CD4-positive, alpha-beta T cell treated with Interferon alpha-2 for 1 hour (primary cell): ENCODE measurements at regions not wholly inside any gene's neighbourhood (a gene's known extent, or its start where the extent isn't known, plus 50 kb on each side); places are given as distances from the start of the nearest gene placed in this dataset.
A peak's percentile ranks its signal among the peaks of the same experiment; 100 is the strongest.
"Not testable (repeated sequence)": the region's sequence is repeated elsewhere in the genome, so short reads cannot be mapped to it uniquely, and the experiment has no call there.

Experiments
- DNase-seq, 2 donors: peaks; one replicate each; pipeline ENCODE4 v3.0.0-alpha.2; 2020 to 2022

DNA sequence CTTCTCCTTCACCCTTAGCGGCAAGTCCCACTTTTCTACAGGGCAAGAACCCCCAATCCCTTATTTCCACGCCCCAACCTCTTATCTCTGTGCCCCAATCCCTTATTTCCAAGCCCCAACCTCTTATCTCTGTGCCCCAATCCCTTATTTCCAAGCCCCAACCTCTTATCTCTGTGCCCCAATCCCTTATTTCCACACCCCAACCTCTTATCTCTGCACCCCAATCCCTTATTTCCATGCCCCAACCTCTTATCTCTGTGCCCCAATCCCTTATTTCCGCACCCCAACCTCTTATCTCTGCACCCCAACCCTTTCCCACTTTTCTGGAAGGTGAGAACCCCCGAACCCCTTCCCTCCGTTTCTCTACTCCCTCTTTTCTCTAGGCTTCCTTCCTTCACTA lies 116.1 kb upstream of the GJE1 start:
- not testable (repeated sequence) for DNase-seq

DNA sequence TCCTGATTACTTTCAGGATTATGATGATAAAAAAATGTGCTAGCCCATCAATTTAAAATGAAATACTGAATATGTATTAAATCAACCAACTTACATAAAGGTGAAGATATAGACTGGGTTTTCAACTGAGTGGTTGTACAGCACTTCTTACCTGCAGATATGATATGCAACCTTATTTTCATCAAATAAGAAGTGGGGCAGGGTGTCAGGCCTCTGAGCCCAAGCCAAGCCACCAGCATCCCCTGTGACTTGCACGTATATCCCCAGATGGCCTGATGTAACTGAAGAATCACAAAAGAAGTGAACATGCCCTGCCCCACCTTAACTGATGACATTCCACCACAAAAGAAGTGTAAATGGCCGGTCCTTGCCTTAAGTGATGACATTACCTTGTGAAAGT lies 117.3 kb upstream of the GJE1 start:
- not testable (repeated sequence) for DNase-seq

DNA sequence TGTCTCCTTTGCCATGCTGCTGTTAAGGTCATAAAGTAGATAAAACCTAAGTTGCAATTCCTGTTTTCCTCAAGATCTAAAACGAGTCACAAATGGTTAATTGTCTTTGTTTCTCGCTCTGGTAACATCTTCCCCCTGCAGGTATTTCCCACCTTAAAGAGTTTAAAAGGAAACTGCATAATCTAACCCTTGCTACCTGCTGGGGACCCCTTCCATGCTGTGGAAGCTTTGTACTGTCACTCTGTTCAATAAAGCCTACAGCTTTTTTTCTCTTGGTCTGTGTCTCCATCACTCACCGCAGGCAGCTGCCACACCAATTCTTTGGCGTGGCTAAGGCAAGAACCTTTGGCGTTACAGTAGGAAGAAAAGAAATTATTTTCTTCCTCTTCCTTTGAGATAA lies 117.7 kb upstream of the GJE1 start:
- no peak for DNase-seq

DNA sequence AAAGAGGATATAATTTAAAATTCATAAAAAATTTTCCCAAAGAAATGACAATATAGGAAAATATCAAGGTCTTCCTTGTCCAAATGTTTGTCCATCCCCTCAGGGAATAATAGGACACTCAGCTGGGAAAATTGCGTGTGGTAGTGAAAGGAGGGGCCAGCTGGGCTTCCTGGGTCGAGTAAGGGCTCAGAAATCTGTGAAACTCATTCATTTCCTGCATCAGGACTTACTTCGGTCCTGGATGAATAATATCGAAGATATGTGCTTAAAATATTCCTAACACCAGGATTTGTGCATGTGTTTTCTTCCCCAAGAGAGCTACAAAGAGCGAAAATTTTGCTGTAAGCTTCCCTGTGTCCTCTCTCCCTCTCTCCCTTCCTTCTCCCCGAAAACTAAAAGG lies 118.2 kb upstream of the GJE1 start:
- DNase-seq: no peak

DNA sequence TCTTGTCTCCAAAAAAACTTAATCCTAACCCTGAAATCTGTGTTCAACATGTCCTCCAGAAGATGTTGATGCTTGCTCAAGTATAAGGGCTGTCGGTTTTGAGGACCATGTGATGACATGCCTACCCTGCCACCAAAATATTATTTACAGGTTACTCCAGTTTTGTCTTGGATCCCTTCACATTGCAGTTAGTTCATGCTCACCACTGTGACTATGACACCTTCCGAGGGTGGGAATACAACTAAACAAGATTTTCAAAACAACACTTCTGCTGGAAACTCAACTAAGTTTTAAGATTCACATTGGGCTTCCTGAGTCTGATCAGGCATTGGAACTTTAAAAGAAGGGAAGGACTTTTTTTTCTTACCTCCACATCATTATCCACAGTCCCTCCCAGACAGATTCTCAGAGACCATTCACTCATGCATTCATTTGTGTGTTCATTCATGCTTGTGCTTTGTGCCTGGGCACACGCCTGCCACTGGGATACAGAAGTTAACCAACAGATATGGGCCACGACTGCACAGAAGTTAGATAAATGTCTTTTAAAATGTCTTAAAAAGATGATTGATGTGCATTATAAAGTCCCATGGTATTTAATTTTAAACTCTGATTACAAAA lies 118.7 kb upstream of the GJE1 start:
- no peak for DNase-seq

DNA sequence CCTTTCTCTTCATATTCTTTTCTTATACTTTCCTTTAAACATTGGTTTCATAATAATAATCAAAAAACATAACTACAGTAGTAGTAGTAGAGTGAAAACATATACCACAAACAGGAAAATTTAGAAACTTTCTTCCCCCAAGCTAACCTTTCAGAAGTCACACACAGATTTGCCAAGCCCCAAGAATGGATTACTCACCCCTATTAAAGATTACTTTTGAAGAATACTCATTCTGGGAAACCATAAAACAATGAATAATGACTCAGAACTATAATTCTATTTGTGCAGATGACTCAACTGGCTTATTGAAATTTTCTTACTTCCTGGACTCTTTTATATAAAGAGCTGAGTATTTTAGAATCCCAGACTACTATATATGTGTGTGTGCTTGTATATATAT lies 119.4 kb upstream of the GJE1 start:
- DNase-seq: no peak

DNA sequence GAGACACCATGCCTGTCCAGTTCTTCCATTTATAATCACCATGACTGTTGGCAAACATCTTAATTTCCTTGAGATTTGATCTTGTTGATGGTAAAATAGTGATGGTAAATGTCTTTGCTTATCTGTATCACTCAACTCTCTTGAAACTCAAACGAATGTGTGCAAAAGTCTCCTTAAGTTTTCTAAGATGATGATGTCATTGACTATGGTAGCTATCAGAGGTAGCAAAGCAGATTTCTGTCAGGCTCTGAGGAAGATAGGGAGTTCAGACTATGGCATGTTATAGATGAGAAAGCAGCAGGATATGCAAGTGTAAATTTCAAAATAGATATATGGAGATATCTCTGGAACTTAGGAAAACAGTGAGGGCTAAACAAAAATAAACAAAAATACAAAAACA lies 121.0 kb upstream of the GJE1 start:
- no peak for DNase-seq

DNA sequence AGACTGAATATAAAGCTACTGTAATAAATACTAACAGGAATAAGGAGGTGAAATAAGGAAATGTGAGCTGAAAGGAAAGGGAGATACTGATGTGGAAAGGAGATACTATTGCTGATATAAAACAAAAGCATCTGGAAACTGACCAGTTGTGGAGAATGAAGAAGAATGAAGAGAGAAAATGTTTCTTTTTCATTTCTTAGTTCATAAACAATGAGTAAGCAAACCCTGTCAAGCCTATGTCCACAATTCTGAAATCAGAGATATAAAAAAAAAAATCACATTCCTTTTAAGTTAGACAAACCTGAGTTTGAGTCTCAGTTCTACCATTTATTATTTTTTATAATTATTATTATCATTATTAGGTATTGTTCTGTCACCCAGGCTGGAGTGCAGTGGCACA lies 121.6 kb upstream of the GJE1 start:
- DNase-seq: no peak

DNA sequence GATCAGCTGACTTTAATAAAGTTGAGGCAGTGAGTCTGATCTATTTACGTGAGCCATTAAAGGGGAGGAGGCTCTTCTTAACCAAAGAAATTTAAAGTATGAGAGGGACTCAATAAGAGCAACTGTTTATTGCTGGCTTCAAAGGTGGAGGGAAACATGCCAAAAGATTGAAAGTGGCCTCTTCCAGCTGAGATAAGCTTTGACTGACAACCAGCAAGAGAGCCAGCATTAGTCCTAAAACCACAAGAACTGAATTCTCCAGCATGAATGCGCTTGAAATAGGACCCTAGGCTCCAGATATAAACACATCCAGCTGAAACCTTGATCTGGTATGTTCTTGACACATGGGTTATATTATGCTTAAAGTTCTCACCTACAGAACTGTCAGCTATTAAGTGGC lies 123.1 kb upstream of the GJE1 start:
- no peak for DNase-seq

DNA sequence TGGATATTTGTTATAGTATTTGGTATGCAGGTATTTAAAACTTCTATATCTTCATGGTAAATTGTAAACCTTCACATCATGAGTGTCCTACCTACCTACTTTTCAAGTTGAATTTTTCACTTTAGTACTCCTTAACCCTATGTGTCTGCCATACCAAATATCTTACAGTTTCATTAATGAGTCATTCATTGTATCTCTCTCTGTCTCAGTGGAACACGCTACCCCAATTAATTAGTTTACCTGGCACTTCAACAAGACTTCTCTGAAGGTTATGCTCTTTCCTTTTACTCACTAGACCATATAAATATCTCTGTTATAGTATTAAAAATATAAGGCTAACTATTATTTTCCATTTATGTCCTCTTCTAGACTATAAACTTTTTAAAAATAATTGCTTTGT lies 123.9 kb upstream of the GJE1 start:
- DNase-seq: no peak

DNA sequence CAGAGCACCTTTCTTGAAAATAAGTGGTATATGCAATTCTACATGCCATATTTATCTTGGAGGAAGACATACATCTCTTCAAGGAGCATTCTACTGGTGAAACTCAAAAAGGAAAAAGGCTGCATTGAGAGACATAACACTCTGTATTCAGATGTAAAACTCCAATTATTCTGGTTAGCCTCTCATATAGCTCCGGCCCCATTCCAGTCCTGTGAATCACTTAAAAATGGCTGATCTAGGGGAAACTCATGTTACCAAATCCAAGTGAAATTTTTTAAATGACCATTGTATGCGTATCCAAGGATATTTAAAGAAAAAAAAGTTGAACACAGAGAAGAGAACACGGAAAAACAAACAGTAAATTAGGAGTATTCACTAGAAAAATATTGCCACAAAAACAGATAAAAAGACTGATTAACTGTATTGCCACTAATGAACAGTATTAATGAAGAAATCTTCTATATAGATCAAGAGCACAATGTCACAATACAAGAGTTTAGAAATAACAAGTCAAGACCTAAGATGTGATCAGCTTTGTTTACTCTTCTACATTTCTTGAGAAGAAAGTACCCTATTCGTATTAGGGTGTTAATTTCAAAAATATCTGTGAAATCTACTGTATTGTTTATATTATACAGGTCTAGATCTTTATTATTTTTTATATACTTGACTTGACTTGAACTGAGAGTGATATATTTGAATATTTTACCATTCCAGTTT lies 124.5 kb upstream of the GJE1 start:
- DNase-seq: no peak

DNA sequence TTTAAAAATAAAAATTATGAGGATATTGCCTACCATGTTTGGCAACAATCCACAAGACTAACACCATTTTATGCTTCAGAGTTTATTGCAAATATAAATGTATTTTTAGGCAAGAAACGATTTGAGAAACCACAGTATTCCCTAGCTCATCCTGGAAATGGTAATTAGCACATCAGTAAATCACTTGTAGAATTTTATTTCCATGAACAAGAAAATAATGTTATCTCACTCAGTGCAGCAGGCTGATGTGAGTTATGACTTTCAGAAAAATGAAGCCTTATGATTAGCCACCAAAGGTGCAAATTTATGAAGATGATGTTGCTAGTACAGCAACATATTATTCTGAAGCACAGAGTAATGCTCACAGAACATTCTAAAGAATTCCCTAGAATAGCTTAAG lies 127.7 kb upstream of the GJE1 start:
- DNase-seq: no peak

DNA sequence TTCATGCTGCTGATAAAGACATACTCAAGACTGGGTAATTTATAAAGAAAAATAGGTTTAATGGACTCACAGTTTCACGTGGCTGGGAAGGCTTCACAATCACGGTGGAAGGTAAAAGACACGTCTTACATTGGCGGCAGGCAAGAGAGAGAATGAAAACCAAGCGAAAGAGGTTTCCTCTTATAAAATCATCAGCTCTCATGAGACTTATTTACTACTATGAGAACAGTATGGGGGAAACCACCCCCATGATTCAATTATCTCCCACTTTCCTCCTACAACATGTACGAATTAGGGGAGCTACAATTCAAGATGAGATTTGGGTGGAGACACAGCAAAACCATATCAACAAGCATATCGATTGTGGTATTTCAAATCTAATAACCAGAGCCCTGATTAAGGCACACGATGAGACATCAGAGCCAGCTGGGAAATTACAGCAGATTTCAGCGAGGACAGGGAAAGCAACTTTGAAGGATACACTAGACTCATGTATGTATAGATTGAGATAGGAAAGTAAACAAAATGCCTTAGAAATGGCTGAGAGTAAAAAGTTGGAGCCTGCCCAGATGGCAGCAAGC lies 129.8 kb upstream of the GJE1 start:
- no peak for DNase-seq

DNA sequence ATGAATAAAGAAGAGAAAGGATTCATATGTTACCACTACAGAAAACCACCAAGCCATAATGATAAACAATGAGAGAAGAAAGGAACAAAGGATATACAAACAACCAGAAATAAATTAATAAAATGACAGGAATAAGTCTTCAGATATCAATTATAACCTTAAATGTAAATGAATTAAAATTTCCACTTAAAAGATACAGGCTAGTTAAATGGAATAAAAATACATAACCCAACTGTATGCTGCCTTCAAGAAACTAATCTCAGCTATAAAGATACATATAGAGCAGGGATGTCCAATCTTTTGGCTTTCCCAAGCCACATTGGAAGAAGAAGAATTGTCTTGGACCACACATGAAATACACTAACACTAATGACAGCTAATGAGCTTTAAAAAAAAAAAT lies 135.9 kb upstream of the GJE1 start:
- DNase-seq: no peak

DNA sequence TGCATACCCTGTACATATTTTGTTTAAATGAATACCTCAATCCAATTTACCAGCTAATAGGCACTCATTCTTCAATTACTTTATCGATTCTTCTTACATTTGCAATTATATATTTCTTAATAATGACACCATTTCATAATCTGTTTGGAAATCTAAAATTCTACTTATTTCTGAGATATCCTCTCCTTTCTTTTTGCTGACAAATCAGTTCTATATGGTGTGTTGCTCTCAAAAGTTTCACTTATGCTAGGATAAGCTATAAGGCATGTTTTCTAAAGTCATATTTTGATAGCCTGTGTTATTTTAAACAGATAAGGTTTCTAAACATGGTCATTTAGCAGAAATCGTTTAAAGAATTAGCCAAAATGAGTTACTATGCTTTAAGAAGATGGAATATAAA lies 140.6 kb upstream of the GJE1 start:
- DNase-seq: no peak

DNA sequence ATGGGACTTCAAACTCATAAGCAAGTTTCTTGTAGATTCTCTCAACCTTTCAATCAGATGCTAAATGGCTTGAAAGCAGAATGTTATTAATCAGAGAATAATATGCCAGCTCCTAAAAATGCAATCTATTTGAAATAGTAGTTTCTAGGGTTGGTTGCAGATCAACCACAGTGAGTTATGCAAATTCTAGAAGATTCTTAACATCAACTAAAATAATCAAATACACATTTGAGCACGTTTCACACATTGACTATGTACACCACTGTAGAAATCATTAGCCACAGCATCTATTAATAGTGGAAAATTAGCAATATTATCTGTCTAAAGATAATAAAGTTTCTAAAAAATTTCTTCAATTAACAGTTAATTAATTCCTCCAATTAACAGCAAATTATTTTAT lies 141.9 kb upstream of the GJE1 start:
- DNase-seq: no peak

DNA sequence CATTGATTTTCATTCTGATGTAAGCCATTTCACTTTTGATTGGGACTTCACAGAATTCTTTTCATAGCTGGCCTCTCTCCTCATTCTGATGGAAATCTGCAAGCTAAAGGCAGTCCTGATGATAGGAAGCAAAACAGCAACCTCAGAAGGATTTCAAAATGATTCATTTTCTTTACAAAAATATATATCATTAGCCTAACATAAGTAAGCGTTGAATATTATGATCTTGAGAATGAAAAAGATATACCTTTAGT lies 143.1 kb upstream of the GJE1 start:
- no peak for DNase-seq

DNA sequence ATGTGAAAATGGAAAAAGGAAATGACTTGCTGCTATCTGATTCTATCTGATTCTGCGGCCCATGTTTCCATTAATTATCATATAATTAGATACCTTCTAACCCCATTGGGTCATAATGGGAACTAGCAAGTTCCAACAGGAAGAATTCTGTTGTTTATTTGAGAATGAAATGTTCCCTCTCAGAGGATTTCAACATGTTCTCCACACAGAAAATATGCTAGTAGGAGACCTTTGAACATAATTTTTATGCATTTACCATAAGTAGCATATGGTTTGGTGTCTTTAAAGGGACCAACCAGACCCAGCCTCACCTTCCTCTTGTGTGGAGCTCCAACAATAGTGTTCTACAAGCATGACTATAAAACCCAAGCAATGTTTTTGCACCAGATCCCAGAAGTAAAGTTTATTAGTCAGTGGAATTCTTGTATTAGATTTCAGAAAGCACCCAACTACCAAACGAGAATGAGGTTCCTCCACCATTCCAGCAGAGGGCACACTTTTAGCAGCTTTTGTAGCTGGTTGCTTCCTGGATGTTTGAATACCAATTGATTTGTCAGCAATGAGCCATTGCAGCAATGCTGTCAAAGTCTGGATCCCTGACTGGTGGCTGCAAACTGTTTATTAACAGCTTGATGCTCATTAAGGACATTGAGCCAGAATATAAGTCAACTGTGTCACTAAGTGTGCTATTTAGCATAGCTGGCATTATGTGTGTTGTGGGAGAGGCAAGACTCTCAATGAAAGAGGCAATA lies 143.6 kb upstream of the GJE1 start:
- DNase-seq: peak in 1 of 2 donors; percentile 50

DNA sequence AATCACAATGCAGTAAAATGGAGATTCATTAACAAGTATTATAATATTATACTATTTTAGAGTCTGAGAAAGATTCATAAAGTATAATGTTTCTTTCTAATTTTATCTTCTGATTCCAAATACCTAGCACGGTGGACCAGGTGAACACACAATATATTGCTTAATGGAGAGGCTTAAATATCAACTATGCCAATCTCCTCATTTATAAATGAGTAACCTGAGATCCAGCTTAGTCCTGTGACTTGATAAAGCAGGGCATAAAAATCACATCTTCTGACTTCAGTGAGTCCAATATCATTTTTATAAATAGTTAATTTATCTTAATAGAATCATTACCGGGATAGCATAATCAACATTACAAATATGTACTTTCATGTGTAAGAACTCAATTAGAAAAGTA lies 144.4 kb upstream of the GJE1 start:
- no peak for DNase-seq

DNA sequence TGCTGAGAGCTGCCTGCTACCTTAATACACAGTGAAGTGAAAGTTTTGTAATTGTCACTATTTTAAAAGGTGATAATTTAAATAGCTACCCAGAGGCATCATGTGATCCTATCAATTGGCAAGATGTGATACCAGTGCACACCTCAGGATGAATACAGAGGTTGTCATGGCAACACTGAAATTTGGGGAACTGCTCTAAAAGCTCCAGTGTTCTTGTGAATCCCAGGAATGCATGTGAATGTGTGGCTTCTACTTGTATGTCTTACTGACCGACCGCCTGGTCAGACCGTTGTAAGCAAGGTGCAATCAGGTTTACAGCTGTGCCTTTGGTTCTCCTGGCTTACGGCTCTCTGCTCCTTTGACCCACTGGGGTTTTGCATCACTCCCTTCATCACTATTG lies 146.3 kb upstream of the GJE1 start:
- DNase-seq: no peak

DNA sequence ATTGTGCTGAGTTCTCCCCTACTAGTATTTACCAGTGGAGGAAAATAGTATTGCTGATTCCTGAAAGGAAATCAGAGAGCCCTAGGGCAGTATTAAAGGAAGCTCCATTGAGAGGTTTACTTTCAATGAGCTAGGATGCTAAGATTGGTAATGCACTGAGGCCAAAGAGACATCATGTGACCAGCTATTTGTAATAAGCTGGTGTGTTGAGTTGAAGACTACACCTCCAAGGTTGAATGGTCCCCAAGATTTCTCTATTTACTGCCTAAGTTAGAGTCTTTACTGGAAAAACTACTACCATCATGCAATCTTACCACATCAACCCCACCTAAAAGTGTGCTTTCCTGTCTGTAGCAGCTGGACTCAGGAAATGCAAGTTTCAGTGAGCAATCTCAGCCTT lies 151.5 kb upstream of the GJE1 start:
- DNase-seq: no peak

DNA sequence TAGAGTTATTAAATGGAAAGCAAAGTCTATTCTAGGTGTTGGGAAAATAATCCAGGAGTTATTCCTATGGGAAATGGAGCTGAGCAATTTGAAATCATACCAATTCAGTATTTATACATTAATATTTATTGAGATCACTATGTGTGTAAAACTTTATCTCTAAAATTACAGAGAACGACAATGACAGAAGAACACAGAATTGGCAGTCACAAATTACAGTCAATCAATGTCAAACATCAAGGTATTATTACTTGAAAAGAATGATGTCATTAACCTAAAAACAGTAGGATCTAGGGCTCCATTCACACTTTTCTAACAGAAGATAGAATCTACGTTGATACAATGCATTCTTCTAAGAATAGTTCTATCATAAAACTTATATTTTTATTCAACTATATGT lies 154.9 kb upstream of the GJE1 start:
- DNase-seq: no peak

DNA sequence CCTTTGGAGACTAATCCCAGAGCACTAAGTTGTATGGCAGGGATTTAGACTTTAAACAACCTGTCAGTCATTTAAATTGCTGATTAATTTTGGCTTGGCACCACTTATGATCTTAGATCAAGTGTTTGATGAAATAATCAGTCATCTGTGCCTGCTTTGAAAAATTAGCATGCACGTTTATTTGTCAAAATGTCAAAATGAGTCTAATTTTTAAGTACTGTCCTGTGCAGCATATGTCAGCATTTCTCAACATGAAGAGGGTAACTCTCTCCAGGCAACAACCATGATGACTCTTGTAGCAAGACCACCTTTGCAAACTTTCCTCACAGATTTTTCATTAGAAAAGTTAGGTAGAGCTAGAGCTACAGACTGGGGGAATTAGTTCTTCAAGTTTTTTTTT lies 155.7 kb upstream of the GJE1 start:
- no peak for DNase-seq

DNA sequence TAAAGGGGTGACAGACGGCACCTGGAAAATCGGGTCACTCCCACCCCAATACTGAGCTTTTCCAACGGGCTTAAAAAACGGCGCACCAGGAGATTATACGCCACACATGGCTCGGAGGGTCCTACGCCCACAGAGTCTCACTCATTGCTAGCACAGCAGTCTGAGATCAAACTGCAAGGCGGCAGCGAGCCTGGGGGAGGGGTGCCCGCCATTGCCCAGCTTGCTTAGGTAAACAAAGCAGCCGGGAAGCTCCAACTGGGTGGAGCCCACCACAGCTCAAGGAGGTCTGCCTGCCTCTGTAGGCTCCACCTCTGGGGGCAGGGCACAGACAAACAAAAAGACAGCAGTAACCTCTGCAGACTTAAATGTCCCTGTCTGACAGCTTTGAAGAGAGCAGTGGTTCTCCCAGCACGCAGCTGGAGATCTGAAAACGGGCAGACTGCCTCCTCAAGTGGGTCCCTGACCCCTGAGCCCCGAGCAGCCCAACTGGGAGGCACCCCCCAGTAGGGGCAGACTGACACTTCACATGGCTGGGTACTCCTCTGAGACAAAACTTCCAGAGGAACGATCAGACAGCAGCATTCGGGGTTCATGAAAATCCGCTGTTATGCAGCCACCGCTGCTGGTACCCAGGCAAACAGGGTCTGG lies 162.8 kb upstream of the GJE1 start:
- not testable (repeated sequence) for DNase-seq
